A549 (cell line): ENCODE measurements at regions not wholly inside any gene's neighbourhood (a gene's known extent, or its start where the extent isn't known, plus 50 kb on each side); places are given as distances from the start of the nearest gene placed in this dataset.

ENCODE experiments used
- ATAC-seq, 2 experiments: fragments of 200-7000 bp in 1 of 2; fragments of >200 bp in 1 of 2; cut with Nextera tagmentation in 1 of 2; cut with Tn5 transposase in 1 of 2; 3 replicates each; pipeline versions ENCODE4 v1.8.0 to v1.9.1; 2018 to 2020; ENCODE audit warnings: mild to moderate bottlenecking in 1 of 2, moderate library complexity in 1 of 2
- CTCF ChIA-PET: fragments of 300-600 bp; sonication (Branson Sonifier 250); formaldehyde crosslinking; extraction: SDS; loops from one replicate; lab custom pipeline; 2021; ENCODE audit warnings: antibody characterized with exemption, inconsistent platforms; lab: Yijun Ruan, JAX
- POLR2A ChIA-PET: fragments of 350-600 bp; formaldehyde crosslinking; extraction: SDS; loops from one replicate; lab custom pipeline; 2021; ENCODE audit warnings: antibody characterized with exemption, inconsistent platforms; lab: Yijun Ruan, JAX
- DNase-seq, 2 experiments: peaks; one replicate each; pipeline versions ENCODE4 v3.0.0 to v3.0.0-alpha.2; 2011 to 2016; ENCODE audit warnings: low read depth in 1 of 2, low spot score in 1 of 2
- FAIRE-seq: peaks from 2 replicates; lab custom pipeline; 2011; peaks lifted over from hg19 to GRCh38; lab: Jason Lieb, UNC
- H3K27ac ChIP-seq, 2 experiments: fragments of >200 bp; sonication (Bioruptor Twin); formaldehyde crosslinking; 3 replicates each; pipeline ENCODE4 v1.5.1; 2016 to 2017
- H3K4me1 ChIP-seq: fragments of >200 bp; sonication (Bioruptor Twin); formaldehyde crosslinking; 3 replicates; pipeline ENCODE4 v1.6.1; 2016
- H3K4me2 ChIP-seq: fragments of >200 bp; sonication (Bioruptor Twin); formaldehyde crosslinking; 3 replicates; pipeline ENCODE4 v1.6.1; 2016
- H3K4me3 ChIP-seq: fragments of >200 bp; sonication (Bioruptor Twin); formaldehyde crosslinking; 3 replicates; pipeline ENCODE4 v1.5.1; 2016
- H3K9me3 ChIP-seq: fragments of >200 bp; sonication (Bioruptor Twin); formaldehyde crosslinking; 3 replicates; pipeline ENCODE4 v1.6.1; 2016
- BHLHE40 ChIP-seq: IDR thresholded peaks from 2 replicates; pipeline ENCODE4 v1.6.1; 2012; ENCODE audit warnings: low read depth, low read length, inconsistent platforms
- CEBPB ChIP-seq, 2 experiments: fragments of >200 bp in 1 of 2; sonication (Bioruptor Twin) in 1 of 2; formaldehyde crosslinking in 1 of 2; IDR thresholded peaks; 2 replicates each; pipeline ENCODE4 v1.6.1; 2012 to 2016
- CHD4 ChIP-seq: fragments of 200-600 bp; sonication (generic); IDR thresholded peaks from 2 replicates; pipeline ENCODE4 v1.6.1; 2016; ENCODE audit warnings: antibody characterized with exemption, mild to moderate bottlenecking, borderline replicate concordance
- HDAC2 ChIP-seq: fragments of 200-600 bp; sonication (generic); IDR thresholded peaks from 2 replicates; pipeline ENCODE4 v1.6.1; 2016
- HEYL ChIP-seq: fragments of 250-450 bp; sonication (Bioruptor Pico); IDR thresholded peaks from 2 replicates; pipeline ENCODE4 v1.8.0; 2021; ENCODE audit warnings: mild to moderate bottlenecking, moderate library complexity
- RFX5 ChIP-seq: fragments of 450-650 bp; IDR thresholded peaks from 2 replicates; pipeline ENCODE4 v1.7.1; 2014; ENCODE audit warnings: antibody characterized with exemption, mild to moderate bottlenecking, moderate library complexity
- SMC3 ChIP-seq: fragments of >200 bp; sonication (Bioruptor Twin); formaldehyde crosslinking; IDR thresholded peaks from 3 replicates; pipeline ENCODE4 v1.6.1; 2018; ENCODE audit warnings: inconsistent platforms
- TFCP2L1 ChIP-seq: fragments of 250-450 bp; sonication (Bioruptor Pico); IDR thresholded peaks from 2 replicates; pipeline ENCODE4 v1.5.0; 2021; ENCODE audit warnings: mild to moderate bottlenecking
- ZNF302 ChIP-seq: fragments of 250-450 bp; sonication (Bioruptor Pico); IDR thresholded peaks from 2 replicates; pipeline ENCODE4 v1.9.0; 2021; ENCODE audit warnings: inconsistent platforms, mild to moderate bottlenecking, moderate library complexity
- ZSCAN20 ChIP-seq: fragments of 250-450 bp; sonication (Bioruptor Pico); IDR thresholded peaks from 2 replicates; pipeline ENCODE4 v1.8.0; 2022; ENCODE audit warnings: mild to moderate bottlenecking, moderate library complexity
- WGBS: methylation state at CpG from one replicate; pipeline ENCODE4 v1.1.6; 2017; ENCODE audit errors: missing lambda C conversion rate; 5-methylcytosine and 5-hydroxymethylcytosine counted together
- TF ChIP-seq, protein P1 (sequence below): fragments of 250-450 bp; sonication (Bioruptor Pico); IDR thresholded peaks from 2 replicates; pipeline ENCODE4 v1.5.0; 2021; ENCODE audit warnings: mild to moderate bottlenecking, moderate library complexity, borderline replicate concordance
- TF ChIP-seq, protein P2 (sequence below): fragments of 250-450 bp; sonication (Bioruptor Pico); IDR thresholded peaks from 2 replicates; pipeline ENCODE4 v1.5.0; 2020; ENCODE audit warnings: low read depth, mild to moderate bottlenecking, moderate library complexity
- TF ChIP-seq, protein P3 (sequence below): IDR thresholded peaks from 2 replicates; pipeline ENCODE4 v1.6.1; 2012
- TF ChIP-seq, protein P4 (sequence below): fragments of 150-350 bp; IDR thresholded peaks from 2 replicates; pipeline ENCODE4 v1.6.1; 2014; ENCODE audit warnings: low read depth, mild to moderate bottlenecking, low read length
- TF ChIP-seq, protein P5 (sequence below): IDR thresholded peaks from 2 replicates; pipeline ENCODE4 v1.6.1; 2012
- TF ChIP-seq, protein P6 (sequence below): fragments of 200-600 bp; sonication (generic); IDR thresholded peaks from 2 replicates; pipeline ENCODE4 v1.6.1; 2016; ENCODE audit warnings: antibody characterized with exemption, mild to moderate bottlenecking, moderate library complexity
- TF ChIP-seq, protein P7 (sequence below): fragments of >200 bp; sonication (Bioruptor Twin); formaldehyde crosslinking; IDR thresholded peaks from 3 replicates; pipeline ENCODE4 v1.5.1; 2016

DNA sequence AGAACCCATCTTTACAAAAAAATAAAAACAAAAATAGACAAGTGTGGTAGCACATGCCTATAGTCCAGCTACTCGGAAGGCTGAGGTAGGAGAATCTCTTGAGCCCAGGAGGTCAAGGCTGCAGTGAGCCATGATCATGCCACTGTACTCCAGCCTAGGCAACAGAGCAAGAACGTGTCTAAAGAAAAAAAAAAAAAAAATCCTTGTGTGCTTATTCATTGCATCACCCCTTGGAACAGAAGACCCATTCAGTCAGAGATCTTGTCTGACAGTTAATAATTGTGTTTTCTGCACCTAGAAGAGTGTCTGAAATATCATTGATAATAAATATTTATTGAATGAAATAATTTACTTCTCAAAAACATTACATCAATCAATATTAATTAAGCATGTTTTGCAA, 97.4 kb upstream of the TBL1X start:
- 51% methylated on average over 2 of the region's 2 CpGs for WGBS
- CTCF ChIA-PET: no interaction called here

DNA sequence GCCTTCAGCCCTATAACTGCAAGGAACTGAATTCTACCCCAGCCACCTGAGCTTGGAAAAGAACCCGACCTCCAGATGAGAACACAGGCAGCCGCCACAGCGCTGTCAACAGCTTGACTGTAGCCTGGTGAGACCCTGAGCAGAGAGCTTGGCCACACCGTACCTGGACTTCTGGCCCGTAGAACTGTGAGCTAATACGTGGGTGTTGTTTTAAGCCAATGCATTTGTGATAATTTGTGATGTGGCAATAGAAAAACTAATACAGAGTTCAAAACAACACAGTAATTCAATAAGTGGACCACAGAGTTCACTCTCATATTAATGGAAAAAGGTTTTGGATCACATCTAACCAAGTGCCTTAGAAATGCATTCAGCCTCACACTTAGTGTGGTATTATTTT, 96.6 kb upstream of the TBL1X start:
- no peaks in the 10 kb centered on the region for H3K4me1 ChIP-seq
- POLR2A ChIA-PET: no interaction called here
- TF ChIP-seq, protein P1, sequence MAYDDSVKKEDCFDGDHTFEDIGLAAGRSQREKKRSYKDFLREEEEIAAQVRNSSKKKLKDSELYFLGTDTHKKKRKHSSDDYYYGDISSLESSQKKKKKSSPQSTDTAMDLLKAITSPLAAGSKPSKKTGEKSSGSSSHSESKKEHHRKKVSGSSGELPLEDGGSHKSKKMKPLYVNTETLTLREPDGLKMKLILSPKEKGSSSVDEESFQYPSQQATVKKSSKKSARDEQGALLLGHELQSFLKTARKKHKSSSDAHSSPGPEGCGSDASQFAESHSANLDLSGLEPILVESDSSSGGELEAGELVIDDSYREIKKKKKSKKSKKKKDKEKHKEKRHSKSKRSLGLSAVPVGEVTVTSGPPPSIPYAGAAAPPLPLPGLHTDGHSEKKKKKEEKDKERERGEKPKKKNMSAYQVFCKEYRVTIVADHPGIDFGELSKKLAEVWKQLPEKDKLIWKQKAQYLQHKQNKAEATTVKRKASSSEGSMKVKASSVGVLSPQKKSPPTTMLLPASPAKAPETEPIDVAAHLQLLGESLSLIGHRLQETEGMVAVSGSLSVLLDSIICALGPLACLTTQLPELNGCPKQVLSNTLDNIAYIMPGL (CRISPR knock-in tag): no peak
- TF ChIP-seq, protein P2, sequence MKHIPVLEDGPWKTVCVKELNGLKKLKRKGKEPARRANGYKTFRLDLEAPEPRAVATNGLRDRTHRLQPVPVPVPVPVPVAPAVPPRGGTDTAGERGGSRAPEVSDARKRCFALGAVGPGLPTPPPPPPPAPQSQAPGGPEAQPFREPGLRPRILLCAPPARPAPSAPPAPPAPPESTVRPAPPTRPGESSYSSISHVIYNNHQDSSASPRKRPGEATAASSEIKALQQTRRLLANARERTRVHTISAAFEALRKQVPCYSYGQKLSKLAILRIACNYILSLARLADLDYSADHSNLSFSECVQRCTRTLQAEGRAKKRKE (CRISPR knock-in tag): no peak
- TF ChIP-seq, protein P3, sequence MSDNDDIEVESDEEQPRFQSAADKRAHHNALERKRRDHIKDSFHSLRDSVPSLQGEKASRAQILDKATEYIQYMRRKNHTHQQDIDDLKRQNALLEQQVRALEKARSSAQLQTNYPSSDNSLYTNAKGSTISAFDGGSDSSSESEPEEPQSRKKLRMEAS: no peak
- TF ChIP-seq, all 56 proteins: peak for 0
- FAIRE-seq (peak; percentile 88), DNase-seq (no peak), ATAC-seq (no peak)
- Histone ChIP-seq H3K4me3 (no peak overlapping the region), H3K9me3 (no peaks in the 10 kb centered on the region), H3K27ac (no peak overlapping the region), H3K4me2 (no peak overlapping the region)
- WGBS: 76% methylated on average over 6 of the region's 6 CpGs
- CTCF ChIA-PET: no interaction called here

More for the DNA sequence above, 97.4 kb upstream of the TBL1X start:
- FAIRE-seq: no peak
- Histone ChIP-seq H3K4me2 (no peak overlapping the region), H3K27ac (no peak overlapping the region), H3K4me1 (no peaks in the 10 kb centered on the region), H3K9me3 (no peaks in the 10 kb centered on the region), H3K4me3 (no peak overlapping the region)
- no peak for DNase-seq
- TF ChIP-seq ZNF302 (CRISPR knock-in tag): no peak
- POLR2A ChIA-PET: no interaction called here
- ATAC-seq: no peak

DNA sequence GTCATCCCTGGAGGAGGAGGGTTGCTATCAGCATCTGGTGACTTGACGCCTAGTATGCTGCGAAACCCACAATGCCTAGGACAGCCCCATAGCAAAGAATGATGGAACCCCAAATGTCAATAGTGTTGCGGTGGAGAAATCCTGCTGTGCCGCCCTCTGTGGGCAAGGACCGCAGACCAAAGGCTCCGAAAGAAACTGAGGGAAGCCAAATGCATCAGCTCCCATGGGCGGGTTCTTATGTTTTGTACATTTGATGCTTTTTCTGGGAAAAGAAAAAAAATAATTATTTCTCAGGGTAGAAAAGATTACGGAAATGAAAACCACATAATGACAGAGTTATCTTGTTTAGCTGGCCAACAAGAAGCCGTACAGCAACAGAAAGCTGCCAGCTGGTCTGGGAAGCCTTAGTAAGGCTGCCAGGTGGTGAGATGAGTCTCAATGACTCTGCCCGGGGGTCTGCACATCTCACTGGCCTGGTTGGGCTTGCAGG, 95.0 kb upstream of the TBL1X start:
- TF ChIP-seq, protein P4, sequence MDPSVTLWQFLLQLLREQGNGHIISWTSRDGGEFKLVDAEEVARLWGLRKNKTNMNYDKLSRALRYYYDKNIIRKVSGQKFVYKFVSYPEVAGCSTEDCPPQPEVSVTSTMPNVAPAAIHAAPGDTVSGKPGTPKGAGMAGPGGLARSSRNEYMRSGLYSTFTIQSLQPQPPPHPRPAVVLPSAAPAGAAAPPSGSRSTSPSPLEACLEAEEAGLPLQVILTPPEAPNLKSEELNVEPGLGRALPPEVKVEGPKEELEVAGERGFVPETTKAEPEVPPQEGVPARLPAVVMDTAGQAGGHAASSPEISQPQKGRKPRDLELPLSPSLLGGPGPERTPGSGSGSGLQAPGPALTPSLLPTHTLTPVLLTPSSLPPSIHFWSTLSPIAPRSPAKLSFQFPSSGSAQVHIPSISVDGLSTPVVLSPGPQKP: no peak
- ChIA-PET POLR2A (no interaction called here), CTCF (interaction anchor here (0.6 to 1.1 kb wide), 2 partner anchors 10 to 15 kb away, joined by 3 read pairs; no protein-coding TSS in a partner anchor)
- no peak for DNase-seq
- Histone ChIP-seq H3K4me1 (peaks cover 9% of the 10 kb centered on the region), H3K4me3 (no peak overlapping the region), H3K9me3 (no peaks in the 10 kb centered on the region), H3K27ac (no peak overlapping the region), H3K4me2 (no peak overlapping the region)
- FAIRE-seq: no peak
- no peak for ATAC-seq
- 84% methylated on average over 10 of the region's 10 CpGs for WGBS

DNA sequence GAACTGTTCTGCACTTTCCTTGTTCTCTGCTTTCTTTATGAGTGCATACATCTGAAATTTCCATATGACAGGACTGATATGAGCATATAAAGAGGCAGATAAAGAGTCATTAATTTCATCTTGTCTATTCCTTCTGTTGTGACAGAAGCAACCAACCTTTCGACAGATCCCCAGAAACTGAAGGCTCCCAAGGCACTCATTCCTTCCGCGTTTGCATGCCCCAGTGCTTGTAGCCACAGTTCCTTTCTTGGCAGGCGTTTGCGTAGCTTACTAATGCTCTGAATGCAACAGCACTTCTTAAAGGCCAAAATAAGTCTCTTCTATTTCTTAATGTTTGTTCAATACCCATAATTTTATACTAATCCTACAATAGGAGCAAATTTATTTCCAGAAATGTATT, 94.0 kb upstream of the TBL1X start:
- no peak overlapping the region for H3K4me3 ChIP-seq
- DNase-seq (no peak), ATAC-seq (no peak), FAIRE-seq (no peak)
- POLR2A ChIA-PET: no interaction called here
- CTCF ChIA-PET: interaction anchor here (1.1 kb wide), 1 partner anchor 14 kb away, joined by 3 read pairs; no protein-coding TSS in a partner anchor
- H3K27ac ChIP-seq: no peak overlapping the region
- no peak for TF ChIP-seq CEBPB (IDR thresholded peaks at IDR 0.05)
- no peak for TF ChIP-seq RFX5
- TF ChIP-seq, protein P5, sequence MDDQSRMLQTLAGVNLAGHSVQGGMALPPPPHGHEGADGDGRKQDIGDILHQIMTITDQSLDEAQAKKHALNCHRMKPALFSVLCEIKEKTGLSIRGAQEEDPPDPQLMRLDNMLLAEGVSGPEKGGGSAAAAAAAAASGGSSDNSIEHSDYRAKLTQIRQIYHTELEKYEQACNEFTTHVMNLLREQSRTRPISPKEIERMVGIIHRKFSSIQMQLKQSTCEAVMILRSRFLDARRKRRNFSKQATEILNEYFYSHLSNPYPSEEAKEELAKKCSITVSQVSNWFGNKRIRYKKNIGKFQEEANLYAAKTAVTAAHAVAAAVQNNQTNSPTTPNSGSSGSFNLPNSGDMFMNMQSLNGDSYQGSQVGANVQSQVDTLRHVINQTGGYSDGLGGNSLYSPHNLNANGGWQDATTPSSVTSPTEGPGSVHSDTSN: no peak
- TF ChIP-seq, protein P6, sequence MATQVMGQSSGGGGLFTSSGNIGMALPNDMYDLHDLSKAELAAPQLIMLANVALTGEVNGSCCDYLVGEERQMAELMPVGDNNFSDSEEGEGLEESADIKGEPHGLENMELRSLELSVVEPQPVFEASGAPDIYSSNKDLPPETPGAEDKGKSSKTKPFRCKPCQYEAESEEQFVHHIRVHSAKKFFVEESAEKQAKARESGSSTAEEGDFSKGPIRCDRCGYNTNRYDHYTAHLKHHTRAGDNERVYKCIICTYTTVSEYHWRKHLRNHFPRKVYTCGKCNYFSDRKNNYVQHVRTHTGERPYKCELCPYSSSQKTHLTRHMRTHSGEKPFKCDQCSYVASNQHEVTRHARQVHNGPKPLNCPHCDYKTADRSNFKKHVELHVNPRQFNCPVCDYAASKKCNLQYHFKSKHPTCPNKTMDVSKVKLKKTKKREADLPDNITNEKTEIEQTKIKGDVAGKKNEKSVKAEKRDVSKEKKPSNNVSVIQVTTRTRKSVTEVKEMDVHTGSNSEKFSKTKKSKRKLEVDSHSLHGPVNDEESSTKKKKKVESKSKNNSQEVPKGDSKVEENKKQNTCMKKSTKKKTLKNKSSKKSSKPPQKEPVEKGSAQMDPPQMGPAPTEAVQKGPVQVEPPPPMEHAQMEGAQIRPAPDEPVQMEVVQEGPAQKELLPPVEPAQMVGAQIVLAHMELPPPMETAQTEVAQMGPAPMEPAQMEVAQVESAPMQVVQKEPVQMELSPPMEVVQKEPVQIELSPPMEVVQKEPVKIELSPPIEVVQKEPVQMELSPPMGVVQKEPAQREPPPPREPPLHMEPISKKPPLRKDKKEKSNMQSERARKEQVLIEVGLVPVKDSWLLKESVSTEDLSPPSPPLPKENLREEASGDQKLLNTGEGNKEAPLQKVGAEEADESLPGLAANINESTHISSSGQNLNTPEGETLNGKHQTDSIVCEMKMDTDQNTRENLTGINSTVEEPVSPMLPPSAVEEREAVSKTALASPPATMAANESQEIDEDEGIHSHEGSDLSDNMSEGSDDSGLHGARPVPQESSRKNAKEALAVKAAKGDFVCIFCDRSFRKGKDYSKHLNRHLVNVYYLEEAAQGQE: no peak
- no peak for TF ChIP-seq HDAC2
- no peak for TF ChIP-seq SMC3
- TF ChIP-seq BHLHE40: no peak
- no peak for TF ChIP-seq TFCP2L1 (CRISPR knock-in tag)
- no peak for TF ChIP-seq CHD4
- TF ChIP-seq ZSCAN20 (CRISPR knock-in tag): no peak
- no peak for TF ChIP-seq HEYL (CRISPR knock-in tag)
- no peak for TF ChIP-seq ZNF302 (CRISPR knock-in tag)
- TF ChIP-seq, protein P7, sequence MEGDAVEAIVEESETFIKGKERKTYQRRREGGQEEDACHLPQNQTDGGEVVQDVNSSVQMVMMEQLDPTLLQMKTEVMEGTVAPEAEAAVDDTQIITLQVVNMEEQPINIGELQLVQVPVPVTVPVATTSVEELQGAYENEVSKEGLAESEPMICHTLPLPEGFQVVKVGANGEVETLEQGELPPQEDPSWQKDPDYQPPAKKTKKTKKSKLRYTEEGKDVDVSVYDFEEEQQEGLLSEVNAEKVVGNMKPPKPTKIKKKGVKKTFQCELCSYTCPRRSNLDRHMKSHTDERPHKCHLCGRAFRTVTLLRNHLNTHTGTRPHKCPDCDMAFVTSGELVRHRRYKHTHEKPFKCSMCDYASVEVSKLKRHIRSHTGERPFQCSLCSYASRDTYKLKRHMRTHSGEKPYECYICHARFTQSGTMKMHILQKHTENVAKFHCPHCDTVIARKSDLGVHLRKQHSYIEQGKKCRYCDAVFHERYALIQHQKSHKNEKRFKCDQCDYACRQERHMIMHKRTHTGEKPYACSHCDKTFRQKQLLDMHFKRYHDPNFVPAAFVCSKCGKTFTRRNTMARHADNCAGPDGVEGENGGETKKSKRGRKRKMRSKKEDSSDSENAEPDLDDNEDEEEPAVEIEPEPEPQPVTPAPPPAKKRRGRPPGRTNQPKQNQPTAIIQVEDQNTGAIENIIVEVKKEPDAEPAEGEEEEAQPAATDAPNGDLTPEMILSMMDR: no peak
- WGBS: 86% methylated on average over 5 of the region's 5 CpGs
- H3K9me3 ChIP-seq: no peaks in the 10 kb centered on the region
- H3K4me2 ChIP-seq: no peak overlapping the region
- peaks cover 9% of the 10 kb centered on the region for H3K4me1 ChIP-seq
